ENCODE measurements at regions not wholly inside any gene's neighbourhood (a gene's known extent, or its start where the extent isn't known, plus 50 kb on each side); places are given as distances from the start of the nearest gene placed in this dataset.

GRCh38 chr2:81225756-81226155 lies 921.2 kb upstream of the LRRTM1 start:
- no peak for TF ChIP-seq POLR2A (IDR thresholded peaks at IDR 0.05; ENCODE audit: low read length)
- no peak for TF ChIP-seq GATA1 (IDR thresholded peaks at IDR 0.05; ENCODE audit: low read depth, low read length)
